Right lobe of liver (tissue), 6 donors: ENCODE measurements at regions not wholly inside any gene's neighbourhood (a gene's known extent, or its start where the extent isn't known, plus 50 kb on each side); places are given as distances from the start of the nearest gene placed in this dataset.
A peak's percentile ranks its signal among the peaks of the same experiment; 100 is the strongest.

ENCODE experiments used
- ATAC-seq, 4 donors: fragments of 200-7000 bp; cut with Tn5 transposase; one replicate each; pipeline ENCODE4 v1.9.1; 2020; ENCODE audit warnings: mild to moderate bottlenecking in 4 of 4, moderate library complexity in 4 of 4
- DNase-seq, 3 donors: peaks; one replicate each; pipeline ENCODE4 v3.0.0-alpha.2; 2020
- H3K27ac ChIP-seq, 3 donors: fragments of 200-600 bp; one replicate each; pipeline ENCODE4 v1.8.0; 2022
- H3K27me3 ChIP-seq, 2 donors: fragments of 200-600 bp; one replicate each; pipeline ENCODE4 v1.8.0; 2022
- H3K36me3 ChIP-seq, 4 donors: fragments of 200-600 bp; sonication (generic) in 1 of 4; one replicate each; pipeline versions ENCODE4 v1.5.1 to v1.8.0; 2017 to 2022; ENCODE audit warnings: control low read depth in 1 of 4
- H3K4me1 ChIP-seq, 4 donors: fragments of 200-600 bp; sonication (generic) in 1 of 4; one replicate each; pipeline versions ENCODE4 v1.5.1 to v1.8.0; 2017 to 2022; ENCODE audit warnings: control low read depth in 1 of 4
- H3K4me3 ChIP-seq, 3 donors: fragments of 200-600 bp; one replicate each; pipeline ENCODE4 v1.8.0; 2022
- H3K9me3 ChIP-seq, 4 donors: fragments of 200-600 bp; sonication (generic) in 1 of 4; one replicate each; pipeline versions ENCODE4 v1.5.1 to v1.8.0; 2017 to 2022; ENCODE audit warnings: control low read depth in 1 of 4
- POLR2A ChIP-seq: fragments of 450-650 bp; IDR thresholded peaks from one replicate; pipeline ENCODE4 v1.6.1; 2017; ENCODE audit warnings: antibody characterized with exemption, mild to moderate bottlenecking
- WGBS: methylation state at CpG from one replicate; pipeline ENCODE4 v1.1.6; 2018; ENCODE audit warnings: low coverage, low lambda C conversion rate; ENCODE audit not compliant: insufficient coverage; ENCODE audit errors: missing lambda C conversion rate; 5-methylcytosine and 5-hydroxymethylcytosine counted together
- intact Hi-C, 2 donors: fragments of 100-400 bp; cut with DNase I; formaldehyde crosslinking; loops; one replicate each; pipeline versions ENCODE4 v1.11.2 to v1.14.1; 2022
- TF ChIP-seq, protein P1 (sequence below), 4 donors: fragments of 200-600 bp in 3 of 4; fragments of 450-650 bp in 1 of 4; IDR thresholded peaks; one replicate each; pipeline versions ENCODE4 v1.5.1 to v1.8.0; 2016 to 2022; ENCODE audit warnings: antibody characterized with exemption in 4 of 4, mild to moderate bottlenecking in 2 of 4
- donor health status: DM: no; HTN: yes; CAD: no.
- donor health status: DM: no; HTN: no; CAD: no.
- donor health status: DM: no; HTN: no; CAD: no.
- donor health status: DM: no; HTN: yes; CAD: no.
- donor health status: DM: no; HTN: yes; CAD: no.

- TF ChIP-seq POLR2A: no peak
- TF ChIP-seq, protein P1, sequence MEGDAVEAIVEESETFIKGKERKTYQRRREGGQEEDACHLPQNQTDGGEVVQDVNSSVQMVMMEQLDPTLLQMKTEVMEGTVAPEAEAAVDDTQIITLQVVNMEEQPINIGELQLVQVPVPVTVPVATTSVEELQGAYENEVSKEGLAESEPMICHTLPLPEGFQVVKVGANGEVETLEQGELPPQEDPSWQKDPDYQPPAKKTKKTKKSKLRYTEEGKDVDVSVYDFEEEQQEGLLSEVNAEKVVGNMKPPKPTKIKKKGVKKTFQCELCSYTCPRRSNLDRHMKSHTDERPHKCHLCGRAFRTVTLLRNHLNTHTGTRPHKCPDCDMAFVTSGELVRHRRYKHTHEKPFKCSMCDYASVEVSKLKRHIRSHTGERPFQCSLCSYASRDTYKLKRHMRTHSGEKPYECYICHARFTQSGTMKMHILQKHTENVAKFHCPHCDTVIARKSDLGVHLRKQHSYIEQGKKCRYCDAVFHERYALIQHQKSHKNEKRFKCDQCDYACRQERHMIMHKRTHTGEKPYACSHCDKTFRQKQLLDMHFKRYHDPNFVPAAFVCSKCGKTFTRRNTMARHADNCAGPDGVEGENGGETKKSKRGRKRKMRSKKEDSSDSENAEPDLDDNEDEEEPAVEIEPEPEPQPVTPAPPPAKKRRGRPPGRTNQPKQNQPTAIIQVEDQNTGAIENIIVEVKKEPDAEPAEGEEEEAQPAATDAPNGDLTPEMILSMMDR (IDR thresholded peaks at IDR 0.05): no peak
- no peaks in the 10 kb centered on the region for H3K27me3 ChIP-seq
- H3K4me1 ChIP-seq: no peaks in the 10 kb centered on the region
- H3K27ac ChIP-seq: no peak overlapping the region
- no peak for DNase-seq
- no peaks in the 10 kb centered on the region for H3K36me3 ChIP-seq
- no peaks in the 10 kb centered on the region for H3K9me3 ChIP-seq
- no peak overlapping the region for H3K4me3 ChIP-seq
- ATAC-seq: no peak
- intact Hi-C loops: no loop called here
- 63% methylated on average over 6 of the region's 7 CpGs for WGBS
Observed at GRCh38 chr17:33583518-33584417, 290.7 kb upstream of the ASIC2 start.

DNA sequence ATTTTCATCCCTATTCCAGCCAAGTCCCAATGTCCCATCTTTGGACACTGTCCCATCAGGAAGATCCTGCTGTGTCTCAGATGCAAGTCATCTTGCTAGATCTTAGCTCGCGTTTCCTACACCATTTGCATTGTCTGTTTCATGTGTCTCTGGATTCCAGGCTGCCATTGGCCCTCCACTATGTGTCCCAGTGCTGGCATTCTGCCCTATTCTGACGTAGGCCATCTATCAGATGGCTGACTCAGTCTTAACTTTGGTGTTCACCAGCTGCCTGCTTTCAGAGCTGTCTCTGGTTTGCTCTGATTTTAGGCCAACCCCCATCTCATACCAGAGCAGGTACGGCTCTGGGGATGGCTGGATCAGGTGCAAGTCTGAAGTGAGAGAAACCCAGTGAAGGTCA lies 300.9 kb upstream of the ASIC2 start:
- no peak for DNase-seq
- Histone ChIP-seq H3K9me3 (no peaks in the 10 kb centered on the region), H3K4me3 (no peak overlapping the region), H3K27me3 (no peaks in the 10 kb centered on the region), H3K36me3 (no peaks in the 10 kb centered on the region), H3K27ac (no peak overlapping the region), H3K4me1 (no peaks in the 10 kb centered on the region)
- TF ChIP-seq, protein P1 (IDR thresholded peaks at IDR 0.05): no peak
- TF ChIP-seq POLR2A: no peak
- ATAC-seq: no peak
- intact Hi-C loops: no loop called here
- 55% methylated on average over 4 of the region's 4 CpGs for whole genome bisulfite sequencing

GRCh38 chr17:33595828-33596227 lies 302.7 kb upstream of the ASIC2 start:
- intact Hi-C loops: no loop called here
- no peak overlapping the region for H3K27ac ChIP-seq
- no peaks in the 10 kb centered on the region for H3K27me3 ChIP-seq
- no peaks in the 10 kb centered on the region for H3K36me3 ChIP-seq
- H3K9me3 ChIP-seq: no peaks in the 10 kb centered on the region
- no peak overlapping the region for H3K4me3 ChIP-seq
- ATAC-seq (peak in 2 of 4 donors; percentile 18), DNase-seq (no peak)
- WGBS: 51% methylated on average over 2 of the region's 2 CpGs
- no peaks in the 10 kb centered on the region for H3K4me1 ChIP-seq
- TF ChIP-seq POLR2A: no peak
- TF ChIP-seq, protein P1 (IDR thresholded peaks at IDR 0.05): no peak

DNA sequence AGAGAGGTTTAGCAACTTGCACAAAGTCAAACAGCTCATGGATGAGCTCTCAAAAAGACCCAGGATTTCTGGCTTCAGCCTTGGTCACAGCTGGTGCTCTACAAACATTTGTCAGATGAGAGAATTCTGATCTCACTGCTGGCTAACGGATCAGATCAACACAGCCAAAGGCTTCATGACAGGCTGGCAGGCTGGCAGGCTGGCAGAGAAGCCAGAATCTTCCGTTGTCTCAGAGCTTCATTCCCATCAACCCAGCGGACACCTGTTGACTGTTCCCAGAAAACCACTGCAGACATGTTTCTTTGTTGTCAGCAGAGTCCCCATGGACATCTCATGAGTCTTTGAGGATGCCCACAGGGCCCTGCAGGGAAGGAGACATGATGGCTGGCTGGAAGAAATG lies 303.8 kb upstream of the ASIC2 start:
- TF ChIP-seq, protein P1 (IDR thresholded peaks at IDR 0.05): no peak
- no peak for TF ChIP-seq POLR2A
- no peaks in the 10 kb centered on the region for H3K27me3 ChIP-seq
- no peak for DNase-seq
- H3K9me3 ChIP-seq: no peaks in the 10 kb centered on the region
- H3K4me1 ChIP-seq: no peaks in the 10 kb centered on the region
- H3K4me3 ChIP-seq: no peak overlapping the region
- no peaks in the 10 kb centered on the region for H3K36me3 ChIP-seq
- WGBS: 60% methylated on average over 1 of the region's 3 CpGs
- H3K27ac ChIP-seq: no peak overlapping the region
- ATAC-seq: no peak
- intact Hi-C loops: no loop called here
